H1 (cell line): ENCODE measurements at regions not wholly inside any gene's neighbourhood (a gene's known extent, or its start where the extent isn't known, plus 50 kb on each side); places are given as distances from the start of the nearest gene placed in this dataset.

Experiments used
- CEBPB ChIP-seq: IDR thresholded peaks from 2 replicates; pipeline ENCODE4 v1.6.1; 2012; ENCODE audit warnings: low read depth, low read length
- CREB1 ChIP-seq: IDR thresholded peaks from 2 replicates; pipeline ENCODE4 v1.6.1; 2012; ENCODE audit warnings: inconsistent platforms
- CTCF ChIP-seq, 3 experiments: IDR thresholded peaks; 1 replicate in 2 of 3; 2 replicates in 1 of 3; pipeline versions ENCODE4 v1.5.1 to v1.6.1; 2011; ENCODE audit warnings: low read length in 3 of 3, mild to moderate bottlenecking in 3 of 3, inconsistent platforms in 2 of 3, low read depth in 1 of 3, moderate library complexity in 1 of 3; ENCODE audit not compliant: insufficient read depth in 1 of 3; ENCODE audit errors: control extremely low read depth in 1 of 3
- EP300 ChIP-seq, 2 experiments: IDR thresholded peaks; 1 replicate in 1 of 2; 2 replicates in 1 of 2; pipeline ENCODE4 v1.6.1; 2011 to 2012; ENCODE audit warnings: low read depth in 2 of 2, low read length in 2 of 2, mild to moderate bottlenecking in 2 of 2, borderline replicate concordance in 1 of 2, inconsistent platforms in 1 of 2, moderate library complexity in 1 of 2
- EZH2 ChIP-seq: fragments of 200-600 bp; sonication (generic); IDR thresholded peaks from 2 replicates; pipeline ENCODE4 v1.7.1; 2012; ENCODE audit warnings: low read depth, mild to moderate bottlenecking, moderate library complexity, low read length, inconsistent platforms; ENCODE audit not compliant: severe bottlenecking
- POLR2A ChIP-seq, 2 experiments: IDR thresholded peaks; 1 replicate in 1 of 2; 2 replicates in 1 of 2; pipeline ENCODE4 v1.6.1; 2011; ENCODE audit warnings: low read depth in 2 of 2, low read length in 2 of 2, mild to moderate bottlenecking in 2 of 2; ENCODE audit errors: control extremely low read depth in 1 of 2
- POLR2AphosphoS5 ChIP-seq: IDR thresholded peaks from 2 replicates; pipeline ENCODE4 v1.6.1; 2011; ENCODE audit warnings: low read depth, low read length
- SUZ12 ChIP-seq: fragments of 200-600 bp; sonication (generic); IDR thresholded peaks from 2 replicates; pipeline ENCODE4 v1.6.1; 2012; ENCODE audit warnings: mild to moderate bottlenecking, inconsistent platforms, low read length, moderate library complexity, mixed read lengths
- TF ChIP-seq, protein P1 (sequence below): IDR thresholded peaks from 2 replicates; pipeline ENCODE4 v1.6.1; 2012; ENCODE audit warnings: inconsistent platforms

- TF ChIP-seq CTCF (IDR thresholded peaks at IDR 0.05; ENCODE audit: control extremely low read depth in 1 of 3, insufficient read depth in 1 of 3, low read depth in 1 of 3, low read length in 3 of 3), result no peak
- TF ChIP-seq EP300 (IDR thresholded peaks at IDR 0.05; ENCODE audit: borderline replicate concordance in 1 of 2, low read depth in 2 of 2, low read length in 2 of 2), result no peak
- TF ChIP-seq CREB1, result no peak
- no peak for TF ChIP-seq POLR2A (IDR thresholded peaks at IDR 0.05; ENCODE audit: control extremely low read depth in 1 of 2, low read depth in 2 of 2, low read length in 2 of 2)
- TF ChIP-seq, protein P1, sequence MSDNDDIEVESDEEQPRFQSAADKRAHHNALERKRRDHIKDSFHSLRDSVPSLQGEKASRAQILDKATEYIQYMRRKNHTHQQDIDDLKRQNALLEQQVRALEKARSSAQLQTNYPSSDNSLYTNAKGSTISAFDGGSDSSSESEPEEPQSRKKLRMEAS, result no peak
- no peak for TF ChIP-seq POLR2AphosphoS5
- TF ChIP-seq EZH2, result no peak
- TF ChIP-seq SUZ12, result no peak
- no peak for TF ChIP-seq CEBPB
Observed at GRCh38 chr1:199721001-199721400, 306.5 kb upstream of the NR5A2 start.
